Immature natural killer cell (primary cell): ENCODE measurements at regions not wholly inside any gene's neighbourhood (a gene's known extent, or its start where the extent isn't known, plus 50 kb on each side); places are given as distances from the start of the nearest gene placed in this dataset.
"Not testable (repeated sequence)": the region's sequence is repeated elsewhere in the genome, so short reads cannot be mapped to it uniquely, and the experiment has no call there.

Experiments used
- DNase-seq, 3 donors: peaks; one replicate each; pipeline ENCODE4 v3.0.0; 2022; ENCODE audit warnings: mixed read lengths in 1 of 3
- H3K27ac Mint-ChIP-seq, 6 donors: one replicate each; pipeline ENCODE4 v1.8.0; 2020; ENCODE audit warnings: mixed read lengths in 6 of 6, mild to moderate bottlenecking in 5 of 6, inconsistent platforms in 4 of 6, moderate library complexity in 3 of 6
- H3K27me3 Mint-ChIP-seq, 3 donors: one replicate each; pipeline ENCODE4 v1.8.0; 2020 to 2021; ENCODE audit warnings: low read depth in 3 of 3, mild to moderate bottlenecking in 3 of 3, mixed read lengths in 3 of 3, moderate library complexity in 3 of 3, inconsistent platforms in 1 of 3
- H3K36me3 Mint-ChIP-seq, 3 donors: one replicate each; pipeline ENCODE4 v1.8.0; 2020; ENCODE audit warnings: mixed read lengths in 3 of 3, inconsistent platforms in 2 of 3, mild to moderate bottlenecking in 2 of 3
- H3K4me1 Mint-ChIP-seq, 2 donors: one replicate each; pipeline ENCODE4 v1.8.0; 2020; ENCODE audit warnings: inconsistent platforms in 2 of 2, mild to moderate bottlenecking in 2 of 2, mixed read lengths in 2 of 2, moderate library complexity in 1 of 2
- H3K4me3 Mint-ChIP-seq, 5 donors: one replicate each; pipeline ENCODE4 v1.8.0; 2020; ENCODE audit warnings: mild to moderate bottlenecking in 5 of 5, mixed read lengths in 5 of 5, inconsistent platforms in 3 of 5, moderate library complexity in 3 of 5
- H3K9me3 Mint-ChIP-seq, 6 donors: one replicate each; pipeline ENCODE4 v1.8.0; 2020; ENCODE audit warnings: mild to moderate bottlenecking in 6 of 6, mixed read lengths in 6 of 6, inconsistent platforms in 4 of 6, moderate library complexity in 3 of 6

DNA sequence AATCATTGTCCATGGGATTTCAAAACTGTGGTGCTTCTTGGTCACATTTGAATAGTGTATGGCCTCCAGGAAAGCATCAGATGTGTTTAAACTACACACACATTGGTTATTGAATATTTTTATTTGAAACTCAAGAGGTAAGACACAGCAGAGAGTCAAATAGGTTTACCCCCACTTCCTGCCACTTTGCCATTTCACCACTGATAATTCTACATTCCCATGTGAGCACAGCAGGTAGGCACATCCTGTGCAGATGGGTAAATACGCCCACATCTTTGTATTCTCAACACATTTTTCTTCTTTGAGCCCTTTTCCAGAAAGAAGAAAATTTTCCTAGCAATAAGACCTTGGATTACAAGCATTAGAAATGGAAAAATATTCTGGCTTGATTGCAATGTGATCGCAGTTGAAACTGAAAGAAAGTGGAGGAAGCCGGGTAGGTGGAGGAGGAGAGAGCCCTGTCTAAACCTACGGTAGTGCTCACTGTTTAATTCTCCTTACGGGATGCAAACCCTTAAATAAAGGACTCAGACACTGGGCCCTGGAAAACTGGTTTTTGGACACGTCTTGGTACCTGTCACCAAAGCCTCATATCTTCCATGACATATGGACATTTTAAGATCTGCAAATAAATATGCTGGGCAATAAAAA lies 167.7 kb downstream of the COG6 start:
- H3K27ac Mint-ChIP-seq: no peak overlapping the region
- peaks cover 0 to 3% (median 0%) of the 10 kb centered on the region in 6 donors for H3K9me3 Mint-ChIP-seq
- no peaks in the 10 kb centered on the region for H3K4me1 Mint-ChIP-seq
- H3K36me3 Mint-ChIP-seq: no peaks in the 10 kb centered on the region
- H3K4me3 Mint-ChIP-seq: no peak overlapping the region
- no peaks in the 10 kb centered on the region for H3K27me3 Mint-ChIP-seq
- no peak for DNase-seq

DNA sequence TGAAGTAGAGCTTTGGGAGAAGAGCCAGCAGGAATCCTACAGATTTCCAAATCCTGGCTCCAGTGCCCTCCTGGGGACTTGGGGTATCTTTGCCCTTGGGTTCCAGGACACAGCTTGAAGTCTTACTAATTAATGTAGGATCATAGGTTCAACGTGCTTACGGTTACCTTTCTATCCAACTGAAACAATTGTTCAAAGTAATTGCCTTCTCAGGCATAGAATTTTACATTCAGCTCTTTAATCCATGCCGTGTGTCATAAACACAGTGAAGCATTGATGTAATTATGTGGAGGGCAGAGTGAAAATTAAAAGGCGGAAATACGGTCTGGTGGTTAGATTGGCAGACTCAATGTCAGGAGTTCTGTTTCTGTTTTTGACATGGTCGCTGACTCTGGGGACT lies 170.4 kb downstream of the COG6 start:
- Mint-ChIP-seq H3K4me1 (no peaks in the 10 kb centered on the region), H3K36me3 (no peaks in the 10 kb centered on the region), H3K27me3 (peaks cover 0 to 11% (median 0%) of the 10 kb centered on the region in 3 donors), H3K9me3 (peaks cover 0 to 3% (median 0%) of the 10 kb centered on the region in 6 donors), H3K27ac (no peak overlapping the region), H3K4me3 (no peak overlapping the region)
- no peak for DNase-seq

DNA sequence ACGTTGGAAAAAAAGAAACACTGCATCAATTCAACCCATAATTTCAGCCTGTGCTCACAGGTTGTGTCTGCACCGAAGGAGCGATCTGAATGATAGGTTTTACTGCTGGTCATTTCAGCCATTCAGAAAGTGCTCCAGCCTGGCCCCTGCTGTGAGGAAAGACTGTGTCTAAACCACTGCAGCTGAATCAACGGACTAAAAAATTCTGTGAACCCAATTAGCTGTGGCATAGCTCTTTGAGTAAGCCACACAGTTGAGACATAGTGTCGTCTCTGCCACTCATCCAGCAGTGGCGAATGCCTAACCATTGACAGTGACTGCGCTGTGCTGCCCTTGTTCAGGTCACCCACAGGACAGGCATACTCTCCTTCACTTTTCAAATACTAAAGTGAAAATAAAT lies 179.8 kb downstream of the COG6 start:
- H3K27ac Mint-ChIP-seq: no peak overlapping the region
- no peaks in the 10 kb centered on the region for H3K36me3 Mint-ChIP-seq
- peaks cover 0 to 6% (median 3%) of the 10 kb centered on the region in 3 donors for H3K27me3 Mint-ChIP-seq
- H3K4me1 Mint-ChIP-seq: no peaks in the 10 kb centered on the region
- no peak overlapping the region for H3K4me3 Mint-ChIP-seq
- no peaks in the 10 kb centered on the region for H3K9me3 Mint-ChIP-seq
- DNase-seq: no peak

DNA sequence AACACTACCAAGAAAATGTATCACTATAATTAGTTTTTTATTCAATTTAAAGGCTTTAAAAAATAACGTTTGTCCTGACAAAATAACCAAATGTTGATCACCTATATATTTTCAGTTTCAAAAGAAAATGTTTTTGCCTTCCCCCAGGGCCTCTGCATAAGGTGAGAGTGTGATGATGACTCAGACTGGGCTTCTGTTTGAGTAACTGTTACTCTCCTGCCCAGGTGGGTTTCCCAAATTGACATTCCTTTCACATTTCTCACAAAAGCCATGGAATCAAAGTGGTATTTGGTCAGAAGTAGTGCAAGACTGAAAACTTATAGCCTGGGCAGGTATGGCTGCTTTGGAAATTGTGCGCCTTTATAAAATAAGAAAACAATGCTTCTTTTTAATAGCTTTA lies 180.6 kb downstream of the COG6 start:
- no peak for DNase-seq
- Mint-ChIP-seq H3K4me1 (no peaks in the 10 kb centered on the region), H3K9me3 (no peaks in the 10 kb centered on the region), H3K36me3 (no peaks in the 10 kb centered on the region), H3K4me3 (no peak overlapping the region), H3K27ac (no peak overlapping the region), H3K27me3 (peaks cover 0 to 6% (median 3%) of the 10 kb centered on the region in 3 donors)

DNA sequence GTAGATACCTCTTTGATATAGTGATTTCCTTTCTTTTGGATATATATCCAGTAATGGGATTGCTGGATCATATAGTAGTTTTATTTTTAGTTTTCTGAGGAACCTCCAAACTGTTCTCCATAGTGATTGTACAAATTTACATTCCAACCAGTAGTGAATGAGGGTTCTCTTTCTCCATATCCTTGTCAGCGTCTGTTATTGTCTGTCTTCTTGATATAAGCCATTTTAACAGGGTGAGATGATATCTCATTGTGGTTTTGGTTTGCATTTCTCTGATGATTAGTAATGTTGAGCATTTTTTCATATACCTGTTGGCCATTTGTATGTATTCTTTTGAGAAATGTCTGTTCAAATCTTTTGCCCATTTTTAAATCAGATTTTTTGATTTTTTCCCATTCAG lies 182.4 kb downstream of the COG6 start:
- not testable (repeated sequence) for H3K27ac Mint-ChIP-seq, H3K27me3 Mint-ChIP-seq, H3K4me1 Mint-ChIP-seq, H3K4me3 Mint-ChIP-seq, DNase-seq, H3K9me3 Mint-ChIP-seq, H3K36me3 Mint-ChIP-seq

DNA sequence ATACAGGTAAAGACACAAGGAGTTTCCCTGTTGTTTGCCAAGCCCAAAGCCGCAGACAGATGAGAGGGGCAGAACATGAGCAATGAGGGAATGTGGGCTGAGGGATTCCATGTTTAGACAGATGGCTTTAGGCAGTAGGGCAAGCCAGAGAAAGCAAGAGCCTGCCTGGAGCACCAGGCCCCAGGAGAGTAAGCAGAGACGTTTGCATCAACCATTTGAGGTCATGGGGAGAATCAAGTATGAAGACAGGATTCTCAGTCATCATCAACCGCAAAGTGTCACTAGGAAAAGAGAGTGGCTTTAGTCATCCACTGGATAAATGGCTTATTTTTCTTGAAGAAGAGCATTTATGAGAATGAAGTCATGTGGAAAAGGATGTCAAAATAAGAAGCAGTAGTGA lies 184.7 kb downstream of the COG6 start:
- Mint-ChIP-seq H3K36me3 (no peaks in the 10 kb centered on the region), H3K27me3 (peaks cover 0 to 3% (median 2%) of the 10 kb centered on the region in 3 donors), H3K4me1 (no peaks in the 10 kb centered on the region), H3K4me3 (no peak overlapping the region), H3K27ac (no peak overlapping the region), H3K9me3 (no peaks in the 10 kb centered on the region)
- no peak for DNase-seq

DNA sequence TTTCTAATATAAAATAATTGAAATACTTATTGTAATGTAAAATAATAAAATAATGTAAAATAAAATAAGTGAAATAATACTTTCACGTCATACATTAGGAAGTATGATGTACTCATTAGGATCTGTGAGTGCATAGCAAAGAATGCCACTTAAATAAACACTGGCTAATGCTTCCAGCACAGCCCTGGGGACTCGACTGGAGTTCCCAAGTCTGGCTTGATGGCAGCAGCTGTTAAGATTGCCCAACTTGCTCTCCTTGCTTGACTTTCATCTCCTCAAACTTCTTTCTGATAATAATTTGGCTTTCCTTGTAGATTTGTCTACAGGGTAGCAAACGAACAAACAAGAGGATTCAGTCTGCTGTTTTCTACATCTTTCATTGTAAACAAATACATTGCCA lies 191.9 kb downstream of the COG6 start:
- Mint-ChIP-seq H3K27me3 (peaks cover 0 to 4% (median 0%) of the 10 kb centered on the region in 3 donors), H3K4me3 (no peak overlapping the region), H3K36me3 (no peaks in the 10 kb centered on the region), H3K9me3 (peaks cover 0 to 7% (median 4%) of the 10 kb centered on the region in 6 donors), H3K4me1 (no peaks in the 10 kb centered on the region), H3K27ac (no peak overlapping the region)
- DNase-seq: no peak

DNA sequence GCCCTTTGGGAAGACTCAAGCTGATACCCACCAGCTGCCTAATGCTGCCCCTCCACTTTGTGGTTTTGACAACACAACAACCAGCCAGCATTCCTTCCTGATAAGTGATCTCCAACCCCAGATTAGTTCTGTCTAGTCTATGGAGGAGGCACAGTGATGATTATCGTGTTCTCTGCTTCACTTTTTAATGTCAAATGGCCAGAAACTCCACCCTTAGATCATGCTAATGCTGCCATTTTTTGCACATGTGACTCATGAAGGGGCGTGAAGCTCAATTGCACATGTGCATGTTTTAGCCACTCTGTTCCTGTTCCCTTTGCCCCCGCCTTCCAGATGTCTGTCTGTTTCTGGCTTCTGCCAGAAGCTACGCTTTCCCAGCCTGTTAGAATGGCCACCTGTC lies 199.8 kb downstream of the COG6 start:
- no peak overlapping the region for H3K4me3 Mint-ChIP-seq
- no peak for DNase-seq
- H3K36me3 Mint-ChIP-seq: no peaks in the 10 kb centered on the region
- H3K27me3 Mint-ChIP-seq: peaks cover 2 to 7% (median 5%) of the 10 kb centered on the region in 3 donors
- no peak overlapping the region for H3K27ac Mint-ChIP-seq
- no peaks in the 10 kb centered on the region for H3K4me1 Mint-ChIP-seq
- H3K9me3 Mint-ChIP-seq: peaks cover 5 to 15% (median 7%) of the 10 kb centered on the region in 6 donors

DNA sequence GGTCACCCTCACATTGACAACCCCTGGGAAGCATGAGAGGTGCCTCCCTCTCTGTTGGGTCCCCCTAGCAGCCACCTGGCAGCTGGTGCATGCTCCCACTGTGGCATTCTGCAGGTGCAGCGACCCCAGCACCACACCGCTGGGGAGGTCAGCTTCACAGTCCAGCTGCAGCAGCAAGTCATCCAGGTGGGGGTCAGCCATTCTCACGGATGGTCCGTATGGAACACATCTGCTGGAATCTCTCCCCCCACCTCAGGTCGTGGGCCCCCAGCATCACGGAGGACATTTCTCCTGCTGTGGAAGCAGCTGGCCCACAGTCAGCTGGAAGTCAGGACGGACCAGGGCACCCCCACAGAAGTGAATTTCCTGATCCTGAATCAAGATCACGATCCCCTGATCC lies 201.3 kb downstream of the COG6 start:
- H3K4me3 Mint-ChIP-seq: no peak overlapping the region
- no peaks in the 10 kb centered on the region for H3K4me1 Mint-ChIP-seq
- peaks cover 4 to 7% (median 5%) of the 10 kb centered on the region in 3 donors for H3K27me3 Mint-ChIP-seq
- no peak overlapping the region for H3K27ac Mint-ChIP-seq
- DNase-seq: no peak
- peaks cover 5 to 12% (median 7%) of the 10 kb centered on the region in 6 donors for H3K9me3 Mint-ChIP-seq
- no peaks in the 10 kb centered on the region for H3K36me3 Mint-ChIP-seq

DNA sequence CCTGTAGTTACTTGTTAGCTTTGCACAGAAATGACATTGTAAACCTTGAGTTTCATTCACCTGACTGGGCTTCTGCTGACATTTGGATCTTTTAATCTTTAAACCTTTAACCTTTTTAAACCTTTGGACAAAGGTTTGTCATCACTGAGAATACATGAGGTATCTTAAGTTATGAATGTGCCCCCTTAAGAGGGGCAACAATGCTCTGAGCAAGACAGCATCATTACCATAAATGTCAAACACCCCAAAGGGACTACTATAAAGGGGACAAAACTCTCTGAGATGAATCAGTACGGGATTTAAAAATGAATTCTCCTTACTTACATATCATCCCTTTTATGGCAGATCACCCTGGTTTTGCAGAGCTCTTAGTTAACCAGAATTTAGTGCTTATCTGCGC lies 203.3 kb downstream of the COG6 start:
- DNase-seq: no peak
- Mint-ChIP-seq H3K9me3 (peaks cover 0 to 3% (median 0%) of the 10 kb centered on the region in 6 donors), H3K4me1 (no peaks in the 10 kb centered on the region)

DNA sequence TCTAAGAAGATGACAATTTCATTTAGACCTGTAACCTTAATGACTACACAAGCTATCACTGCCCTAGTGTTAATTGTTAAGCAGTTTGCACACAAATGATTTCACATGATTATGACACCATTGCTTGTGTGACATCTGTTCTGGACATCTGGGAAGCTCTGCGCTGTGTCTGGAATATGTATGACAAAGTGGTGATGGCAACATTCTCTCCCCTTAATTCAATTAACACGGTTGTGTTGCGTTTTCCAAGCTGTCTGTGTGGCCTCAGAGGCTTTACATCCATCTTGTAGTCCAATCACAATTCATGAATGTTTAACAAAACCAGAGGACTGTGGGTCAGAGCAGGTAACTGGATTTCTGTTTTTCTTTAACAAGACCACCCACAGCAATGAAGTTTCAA lies 204.4 kb downstream of the COG6 start:
- Mint-ChIP-seq H3K4me3 (no peak overlapping the region), H3K4me1 (no peaks in the 10 kb centered on the region), H3K36me3 (no peaks in the 10 kb centered on the region), H3K27ac (no peak overlapping the region), H3K27me3 (peaks cover 4 to 5% (median 4%) of the 10 kb centered on the region in 3 donors), H3K9me3 (peaks cover 0 to 3% (median 0%) of the 10 kb centered on the region in 6 donors)
- DNase-seq: no peak

More for the DNA sequence above, 203.3 kb downstream of the COG6 start:
- no peaks in the 10 kb centered on the region for H3K36me3 Mint-ChIP-seq
- H3K27ac Mint-ChIP-seq: no peak overlapping the region
- H3K27me3 Mint-ChIP-seq: peaks cover 4 to 5% (median 4%) of the 10 kb centered on the region in 3 donors
- no peak overlapping the region for H3K4me3 Mint-ChIP-seq

DNA sequence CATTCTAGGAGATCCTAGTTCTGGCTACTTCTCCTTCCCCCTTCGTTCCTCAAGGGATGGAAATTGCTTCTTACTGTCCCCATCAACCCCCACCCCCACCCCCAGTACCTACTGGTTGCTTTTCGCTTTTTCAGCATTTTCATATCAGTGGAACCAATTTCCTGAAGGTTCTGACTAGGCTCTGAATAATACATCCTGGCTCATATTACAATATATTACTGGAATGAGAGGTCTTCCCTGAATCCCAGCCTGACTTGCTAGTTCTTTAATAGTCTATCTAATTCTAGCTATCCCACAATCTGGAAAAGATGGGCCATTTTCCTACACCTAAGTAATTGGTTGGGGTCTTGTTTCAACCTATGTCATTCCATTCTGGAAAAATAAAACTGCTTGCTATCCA lies 207.4 kb downstream of the COG6 start:
- Mint-ChIP-seq H3K4me3 (no peak overlapping the region), H3K4me1 (no peaks in the 10 kb centered on the region), H3K27ac (no peak overlapping the region), H3K27me3 (peaks cover 0 to 6% (median 0%) of the 10 kb centered on the region in 3 donors), H3K36me3 (no peaks in the 10 kb centered on the region), H3K9me3 (peaks cover 0 to under 1% (median 0%) of the 10 kb centered on the region in 6 donors)
- no peak for DNase-seq

DNA sequence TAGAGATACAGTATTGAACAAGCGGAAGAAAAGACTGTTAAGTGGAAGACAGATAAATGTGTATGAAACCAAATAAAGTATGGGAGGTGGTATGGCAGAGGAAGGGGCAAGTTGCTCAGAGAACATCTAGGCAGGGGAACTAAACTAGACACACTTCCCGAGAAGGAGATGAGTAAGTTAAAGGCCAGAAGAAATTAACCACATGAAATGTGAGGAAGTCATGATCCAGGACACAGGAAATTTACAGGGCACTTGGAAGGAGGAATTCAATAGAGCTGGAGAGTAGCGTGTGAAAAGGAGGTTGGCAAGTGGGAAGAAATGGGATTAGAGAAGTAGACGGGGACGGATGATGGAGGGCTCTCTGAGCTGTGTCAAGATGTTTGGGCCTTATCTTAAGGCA lies 208.8 kb downstream of the COG6 start:
- Mint-ChIP-seq H3K27me3 (peaks cover 0 to 6% (median 0%) of the 10 kb centered on the region in 3 donors), H3K36me3 (no peaks in the 10 kb centered on the region), H3K9me3 (no peaks in the 10 kb centered on the region)

DNA sequence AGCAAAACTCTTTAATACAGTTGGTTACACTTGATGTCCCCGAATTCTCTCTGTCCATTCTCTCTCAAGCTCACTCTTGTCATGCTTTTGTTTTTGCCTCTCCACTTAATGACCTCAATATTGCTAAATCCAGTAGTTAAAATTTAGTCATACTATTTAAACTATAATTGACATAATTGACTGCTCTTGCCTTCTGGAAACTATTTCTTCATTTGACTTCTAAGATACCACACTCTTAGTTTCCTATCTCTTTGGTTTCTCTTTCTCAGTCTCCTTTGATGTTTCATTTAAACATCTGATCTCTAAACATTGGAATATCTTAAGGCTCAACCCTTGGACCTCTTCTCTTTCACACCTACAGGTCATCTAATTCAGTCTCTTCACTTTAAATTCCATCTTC lies 211.3 kb downstream of the COG6 start:
- no peaks in the 10 kb centered on the region for H3K4me1 Mint-ChIP-seq
- no peak for DNase-seq
- no peak overlapping the region for H3K4me3 Mint-ChIP-seq
- H3K36me3 Mint-ChIP-seq: no peaks in the 10 kb centered on the region
- H3K9me3 Mint-ChIP-seq: no peaks in the 10 kb centered on the region
- peaks cover 0 to 2% (median 2%) of the 10 kb centered on the region in 3 donors for H3K27me3 Mint-ChIP-seq
- H3K27ac Mint-ChIP-seq: no peak overlapping the region

More for the DNA sequence above, 208.8 kb downstream of the COG6 start:
- H3K4me1 Mint-ChIP-seq: no peaks in the 10 kb centered on the region
- DNase-seq: no peak
- H3K27ac Mint-ChIP-seq: no peak overlapping the region
- H3K4me3 Mint-ChIP-seq: no peak overlapping the region

DNA sequence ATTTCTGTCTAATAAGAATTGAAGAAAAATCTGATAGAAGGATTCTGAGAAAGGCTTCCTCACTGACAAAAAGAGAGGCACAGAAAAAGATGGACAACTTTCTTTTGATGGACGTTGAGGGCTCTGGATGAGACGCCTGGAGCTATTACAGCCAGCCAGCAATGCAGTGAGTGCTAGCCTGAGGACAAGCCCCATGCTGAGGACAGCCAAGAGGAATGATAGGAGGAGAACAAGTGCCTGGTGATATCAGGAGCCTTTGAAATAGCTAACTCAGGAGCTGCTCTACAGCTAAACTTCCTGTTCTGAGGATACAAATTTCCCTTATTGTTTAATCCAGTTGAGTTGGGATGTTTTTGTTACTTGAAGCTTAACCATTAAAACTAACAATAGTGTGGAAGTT lies 212.3 kb downstream of the COG6 start:
- no peak overlapping the region for H3K27ac Mint-ChIP-seq
- no peak overlapping the region for H3K4me3 Mint-ChIP-seq
- no peaks in the 10 kb centered on the region for H3K4me1 Mint-ChIP-seq
- no peak for DNase-seq
- no peaks in the 10 kb centered on the region for H3K9me3 Mint-ChIP-seq
- no peaks in the 10 kb centered on the region for H3K36me3 Mint-ChIP-seq
- H3K27me3 Mint-ChIP-seq: peaks cover 0 to 2% (median 2%) of the 10 kb centered on the region in 3 donors
